Renal cortex interstitium (tissue), 11 donors: ENCODE measurements at regions not wholly inside any gene's neighbourhood (a gene's known extent, or its start where the extent isn't known, plus 50 kb on each side); places are given as distances from the start of the nearest gene placed in this dataset.
A peak's percentile ranks its signal among the peaks of the same experiment; 100 is the strongest.
"Not testable (repeated sequence)": the region's sequence is repeated elsewhere in the genome, so short reads cannot be mapped to it uniquely, and the experiment has no call there.

Experiments
- DNase-seq, 11 donors: peaks; one replicate each; pipeline ENCODE4 v3.0.0-alpha.2; 2013; ENCODE audit warnings: low read depth in 9 of 11, low spot score in 4 of 11; ENCODE audit errors: extremely low read depth in 1 of 11

- DNase-seq, result no peak
Observed at GRCh38 chr18:8882632-8883408, 177.5 kb downstream of the MTCL1 start.

- DNase-seq, result no peak
Observed at GRCh38 chr18:8883409-8883668, 178.0 kb downstream of the MTCL1 start.

- DNase-seq, result not testable (repeated sequence)
Observed at GRCh38 chr18:8887877-8888276, 182.5 kb downstream of the MTCL1 start.

- no peak for DNase-seq
Observed at GRCh38 chr18:8889489-8889888, 184.1 kb downstream of the MTCL1 start.

DNA sequence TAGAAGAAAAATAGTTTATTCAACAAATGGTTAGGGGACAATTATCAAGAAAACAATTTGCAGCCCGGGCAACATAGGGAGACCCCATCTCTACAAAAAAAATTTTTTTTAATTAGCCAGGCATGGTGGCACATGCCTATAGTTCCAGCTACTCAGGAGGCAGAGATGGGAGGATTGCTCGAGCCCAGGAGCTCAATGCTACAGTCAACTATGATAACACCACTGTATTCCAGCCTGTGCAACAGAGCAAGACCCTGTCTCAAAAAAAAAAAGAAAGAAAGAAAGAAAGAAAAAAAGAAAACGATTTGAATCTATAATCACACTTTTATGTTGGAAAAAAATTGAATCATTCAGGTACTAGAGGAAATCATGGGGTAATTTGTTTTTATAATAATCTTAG, 185.1 kb downstream of the MTCL1 start:
- DNase-seq, result not testable (repeated sequence)

DNA sequence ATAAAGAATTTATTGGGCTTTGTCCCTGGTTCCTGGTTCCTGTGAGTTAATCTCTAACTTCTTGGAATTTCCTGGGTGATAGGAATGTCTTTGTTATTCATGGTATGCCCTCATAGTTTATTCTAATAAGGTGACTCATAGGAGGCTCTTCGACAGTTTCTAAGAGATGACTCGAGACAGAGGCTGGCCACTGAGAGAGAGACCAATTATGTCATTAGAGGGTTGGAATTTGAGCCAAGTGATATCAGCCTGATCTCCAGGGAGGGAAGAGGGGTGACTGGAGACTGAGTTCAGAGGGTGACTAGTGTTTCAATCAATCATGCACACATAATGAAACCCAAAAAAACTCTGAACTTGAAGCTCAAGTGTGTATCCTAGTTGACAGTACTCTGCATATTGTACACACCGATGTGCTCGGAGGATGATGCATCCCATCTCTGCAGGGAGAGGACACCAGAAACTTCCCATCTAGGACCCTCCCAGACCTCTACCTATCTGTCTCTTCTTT, 185.7 kb downstream of the MTCL1 start:
- peak in 8 of 11 donors; percentile 17 to 84 (median 43) for DNase-seq

- DNase-seq, result no peak
Observed at GRCh38 chr18:8893221-8893620, 187.9 kb downstream of the MTCL1 start.

GRCh38 chr18:8893628-8894231, 188.4 kb downstream of the MTCL1 start:
- DNase-seq, result no peak

DNA sequence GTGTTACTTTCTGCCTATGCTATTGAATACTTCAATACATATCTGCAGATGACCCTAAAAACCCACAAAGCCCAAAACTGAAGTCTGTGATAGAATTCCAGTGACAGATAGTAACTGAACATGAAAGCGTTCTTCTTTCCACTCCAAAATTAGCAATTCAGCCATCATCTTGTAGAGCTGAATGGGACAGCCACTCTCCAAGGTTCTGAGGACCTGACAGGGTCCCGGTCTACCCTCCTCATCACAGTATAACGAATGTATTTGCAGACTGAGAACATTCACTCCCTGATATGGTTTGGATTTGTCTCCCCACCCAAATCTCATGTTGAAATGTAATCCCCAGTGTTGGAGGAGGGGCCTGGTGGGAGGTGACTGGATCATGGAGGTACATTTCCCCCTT, 189.5 kb downstream of the MTCL1 start:
- no peak for DNase-seq

GRCh38 chr18:8895341-8895740, 190.0 kb downstream of the MTCL1 start:
- DNase-seq, result no peak

GRCh38 chr18:8895987-8896619, 190.7 kb downstream of the MTCL1 start:
- DNase-seq, result no peak

DNA sequence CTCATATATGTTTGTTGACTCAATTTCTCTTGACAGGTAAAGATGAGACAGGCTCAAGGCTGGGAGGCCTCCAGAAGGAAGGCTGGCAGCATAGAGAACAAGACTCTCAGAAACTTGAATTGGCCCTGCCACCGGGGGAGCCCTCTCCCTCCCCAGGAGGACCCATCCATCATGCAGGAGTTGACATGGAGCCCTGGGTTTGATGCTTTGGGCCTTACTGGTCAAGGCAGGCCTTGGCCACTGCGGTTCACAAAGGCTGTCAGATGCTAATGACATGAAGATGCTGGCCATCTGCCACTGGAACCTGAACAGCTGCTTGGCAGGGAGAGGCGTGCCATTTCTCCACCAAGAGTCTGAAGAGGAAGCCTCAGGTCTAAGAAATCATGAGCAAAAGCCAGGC, 193.6 kb downstream of the MTCL1 start:
- no peak for DNase-seq

DNA sequence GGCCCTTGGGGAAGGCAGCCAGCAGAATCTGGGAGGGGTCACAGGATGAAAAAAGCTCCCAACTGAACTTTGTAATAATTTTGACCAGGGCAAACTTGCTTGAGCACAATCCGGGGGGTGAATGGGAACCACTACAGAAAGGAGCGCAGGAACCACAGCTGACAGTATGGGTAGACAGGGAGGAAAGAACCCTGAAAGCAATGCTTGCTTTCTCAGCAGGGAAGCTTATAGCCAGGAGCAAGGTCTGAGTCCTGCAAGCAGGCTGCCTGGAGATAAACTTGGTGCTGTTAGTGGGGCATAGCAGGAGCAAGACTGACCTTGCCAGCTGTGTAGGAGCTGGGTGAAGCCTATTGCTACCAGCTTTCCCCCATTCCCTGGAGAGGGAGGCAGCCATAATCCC, 195.2 kb downstream of the MTCL1 start:
- DNase-seq, result no peak

GRCh38 chr18:8901019-8901418, 195.7 kb downstream of the MTCL1 start:
- no peak for DNase-seq

DNA sequence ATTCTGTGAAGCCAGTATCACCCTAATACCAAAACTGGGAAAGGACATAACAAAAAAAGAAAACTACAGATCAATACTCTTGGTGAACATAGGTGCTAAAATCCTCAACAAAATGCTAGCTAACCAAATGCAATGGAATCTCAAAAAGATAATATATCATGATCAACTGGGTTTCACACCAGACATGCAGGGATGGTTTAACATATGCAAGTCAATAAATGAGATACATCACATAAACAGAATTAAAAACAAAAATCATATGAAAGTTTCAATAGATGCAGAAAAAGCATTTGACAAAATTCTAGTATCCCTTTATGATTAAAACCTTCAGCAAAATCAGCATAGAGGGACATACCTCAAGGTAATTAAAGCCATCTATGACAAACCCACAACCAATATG, 198.2 kb upstream of the NDUFV2 start:
- no peak for DNase-seq

DNA sequence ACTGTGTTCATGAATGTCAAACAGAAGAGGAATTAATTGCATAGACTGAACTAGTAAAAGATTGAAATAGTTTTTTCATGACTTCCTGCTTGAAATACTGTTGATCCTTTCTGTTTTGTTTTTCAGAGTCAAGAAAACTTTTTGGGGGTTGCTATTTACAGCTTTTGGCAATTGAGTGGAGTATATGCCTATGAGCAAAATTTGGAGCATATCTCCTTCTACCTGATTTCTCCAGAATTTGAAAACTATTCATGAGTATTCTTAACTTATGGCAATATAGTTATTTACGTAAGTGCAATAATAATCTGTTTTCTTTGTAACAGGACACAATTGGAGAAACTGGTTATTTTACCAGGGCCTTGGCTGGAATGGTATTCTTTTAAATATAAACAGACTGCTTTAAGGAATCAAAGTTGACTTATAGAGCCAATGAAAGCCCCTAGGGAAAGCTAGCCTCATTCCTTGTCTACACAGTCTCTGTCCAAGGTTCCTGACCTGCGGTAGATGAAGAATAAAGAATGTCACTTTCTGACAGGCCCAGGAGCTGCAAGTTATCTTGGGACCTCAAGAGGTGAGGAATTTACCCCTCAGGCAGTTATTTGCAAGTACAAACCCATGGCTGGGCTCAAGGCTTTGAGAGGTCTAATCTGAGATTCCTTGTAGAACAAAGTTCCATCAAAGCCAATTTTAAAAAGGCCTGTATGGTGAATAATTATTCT, 193.5 kb upstream of the NDUFV2 start:
- no peak for DNase-seq

DNA sequence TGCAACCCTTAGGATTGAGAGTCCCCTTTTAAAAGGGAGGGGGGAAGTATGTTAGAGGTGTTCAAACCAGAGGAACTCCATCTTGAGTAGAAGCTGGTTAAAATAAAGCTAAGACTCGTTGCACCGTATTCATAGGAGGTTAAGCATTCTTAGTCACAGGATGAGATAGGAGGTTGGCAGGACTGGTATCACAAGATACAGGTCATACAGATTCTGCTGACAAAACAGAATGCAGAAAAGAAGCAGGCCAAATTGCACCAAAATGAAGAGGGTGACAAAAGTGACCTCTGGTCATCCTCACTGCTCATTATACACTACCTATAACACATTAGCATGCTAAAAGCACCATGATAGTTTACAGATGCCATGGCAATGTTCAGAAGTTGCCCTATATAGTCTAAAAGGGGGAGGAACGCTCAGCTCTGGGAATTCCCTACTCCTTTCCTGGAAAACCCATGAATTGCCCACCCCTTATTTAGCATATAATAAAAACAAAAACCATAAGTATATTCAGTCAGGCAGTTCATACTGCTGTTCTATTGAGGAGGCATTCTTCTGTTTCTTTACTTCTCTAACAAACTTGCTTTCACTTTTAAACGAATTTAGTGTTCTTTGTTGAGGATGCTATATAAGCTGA, 192.2 kb upstream of the NDUFV2 start:
- no peak for DNase-seq

GRCh38 chr18:8910843-8911242, 191.7 kb upstream of the NDUFV2 start:
- no peak for DNase-seq
